ENCODE measurements at regions not wholly inside any gene's neighbourhood (a gene's known extent, or its start where the extent isn't known, plus 50 kb on each side); places are given as distances from the start of the nearest gene placed in this dataset.

DNA sequence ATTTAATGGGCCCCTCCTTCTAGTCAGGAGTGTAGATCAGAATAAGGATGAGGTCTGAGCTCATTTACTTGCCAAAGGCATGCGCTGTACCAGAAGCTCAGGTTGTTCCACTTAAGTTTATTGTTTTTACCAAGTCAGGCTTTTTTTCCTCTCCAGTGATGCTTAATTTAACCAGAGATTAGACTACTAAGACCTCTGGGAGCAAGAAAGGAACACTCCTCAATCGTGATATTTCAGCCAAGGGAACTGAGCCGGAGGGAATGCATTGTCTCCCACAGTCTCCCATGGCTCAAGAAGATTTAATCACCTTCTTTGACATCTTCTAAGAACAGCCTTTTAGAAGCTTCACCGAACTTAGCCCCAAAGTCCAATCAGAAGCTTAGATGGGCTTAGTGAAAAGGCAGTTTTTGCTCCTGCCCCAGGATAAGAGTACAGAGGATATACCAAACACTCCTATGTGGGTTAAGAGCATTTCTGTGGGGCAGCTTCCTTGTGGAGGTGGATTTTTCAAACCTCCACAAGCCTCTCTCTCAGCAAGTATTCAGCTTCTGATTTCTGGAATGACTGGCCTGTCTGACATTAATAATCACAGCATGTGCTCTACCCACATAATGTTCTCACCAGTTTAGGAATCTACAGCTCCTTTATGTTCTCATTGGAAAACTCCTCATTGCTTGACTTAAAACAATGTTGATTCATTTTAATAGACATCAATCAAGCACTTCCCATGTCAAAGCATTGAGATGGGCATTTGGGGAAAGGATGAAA lies 322.7 kb downstream of the SUCLA2 start:
- Histone ChIP-seq H3K9me3 (ENCODE audit: insufficient read depth, low read length) (no peaks in the 10 kb centered on the region), H3K27me3 (ENCODE audit: insufficient read depth, insufficient read length) (no peaks in the 10 kb centered on the region), H3K4me3 (ENCODE audit: insufficient read length, low read depth) (no peak overlapping the region), H3K36me3 (ENCODE audit: insufficient read depth, insufficient read length, low read length) (no peaks in the 10 kb centered on the region), H3K9ac (ENCODE audit: insufficient read length, low read depth) (no peak overlapping the region), H3K4me1 (ENCODE audit: insufficient read depth, insufficient read length) (no peaks in the 10 kb centered on the region)
- DNase-seq (ENCODE audit: low read depth, low spot score): no peak
- TF ChIP-seq YY1 (IDR thresholded peaks at IDR 0.05; ENCODE audit: insufficient read depth, insufficient read length) (no peak), ZNF274 (IDR thresholded peaks at IDR 0.05; ENCODE audit: low read depth, low read length) (no peak), SUZ12 (IDR thresholded peaks at IDR 0.05; ENCODE audit: extremely low read depth, insufficient read depth, insufficient read length) (no peak)

DNA sequence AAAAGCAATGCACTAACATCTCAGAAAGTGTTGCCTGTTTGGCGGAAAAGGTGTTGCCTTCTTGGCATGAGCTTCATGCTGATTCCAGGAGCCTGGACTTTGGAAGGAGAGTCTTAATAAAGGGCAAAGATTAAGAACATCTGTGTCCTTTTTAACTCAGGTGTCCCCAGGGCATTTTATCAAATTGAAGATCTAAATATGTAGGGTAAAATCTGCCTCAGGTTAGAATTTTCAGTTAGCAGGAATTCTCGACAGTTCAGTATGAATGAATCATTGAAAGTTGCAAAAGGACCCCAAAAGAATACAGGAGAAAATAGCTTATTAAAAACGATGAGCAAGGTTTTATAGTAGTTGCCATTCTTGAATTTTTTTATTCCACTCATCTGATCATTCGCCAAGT lies 325.2 kb downstream of the SUCLA2 start:
- H3K27me3 ChIP-seq (ENCODE audit: insufficient read depth, insufficient read length): no peaks in the 10 kb centered on the region
- H3K9ac ChIP-seq (ENCODE audit: insufficient read length, low read depth): no peak overlapping the region
- H3K36me3 ChIP-seq (ENCODE audit: insufficient read depth, insufficient read length, low read length): no peaks in the 10 kb centered on the region
- TF ChIP-seq YY1 (IDR thresholded peaks at IDR 0.05; ENCODE audit: insufficient read depth, insufficient read length): no peak
- TF ChIP-seq SUZ12 (IDR thresholded peaks at IDR 0.05; ENCODE audit: extremely low read depth, insufficient read depth, insufficient read length): no peak
- no peaks in the 10 kb centered on the region for H3K4me1 ChIP-seq (ENCODE audit: insufficient read depth, insufficient read length)
- no peak for DNase-seq (ENCODE audit: low read depth, low spot score)
- H3K4me3 ChIP-seq (ENCODE audit: insufficient read length, low read depth): no peak overlapping the region
- H3K9me3 ChIP-seq (ENCODE audit: insufficient read depth, low read length): no peaks in the 10 kb centered on the region

DNA sequence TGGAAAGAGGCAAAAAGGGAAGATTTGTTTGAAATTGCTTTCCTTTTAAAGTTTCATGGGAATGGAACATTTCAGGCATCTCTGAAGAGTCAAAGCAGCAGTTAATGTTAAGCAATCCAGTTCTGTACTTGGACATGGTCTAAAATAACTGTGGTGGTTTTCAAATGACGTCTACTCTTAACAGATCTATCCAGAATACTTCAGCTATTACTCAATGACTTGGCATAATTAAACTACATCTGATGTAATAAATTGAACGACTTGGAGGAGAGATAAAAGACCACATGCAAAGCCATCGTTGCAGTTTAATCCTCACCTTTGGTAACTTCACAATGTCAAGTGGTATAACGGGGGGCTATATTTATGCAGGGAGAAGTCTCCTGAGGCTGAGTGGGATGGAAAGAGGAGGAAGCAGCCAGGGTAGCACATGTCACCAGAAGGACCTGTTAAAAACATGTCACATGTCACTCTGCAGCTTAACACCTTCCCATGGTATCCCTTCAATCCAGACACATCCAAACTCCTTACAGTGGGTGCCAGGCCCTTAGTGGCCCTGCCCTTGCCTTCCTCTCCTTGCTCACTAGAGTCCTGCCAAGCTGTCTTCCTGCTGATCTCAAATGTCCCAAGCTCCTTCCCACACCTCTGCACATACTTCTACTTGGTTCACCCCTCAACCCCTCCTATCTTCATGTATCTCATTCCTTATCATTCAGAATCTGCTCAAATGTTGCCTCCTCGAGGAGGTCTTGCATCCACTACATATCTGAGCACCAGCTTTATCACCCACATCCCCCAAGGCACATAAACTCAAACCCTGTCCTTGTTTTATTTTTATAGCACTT lies 327.8 kb downstream of the SUCLA2 start:
- no peak for TF ChIP-seq YY1 (IDR thresholded peaks at IDR 0.05; ENCODE audit: insufficient read depth, insufficient read length)
- TF ChIP-seq ZNF274 (IDR thresholded peaks at IDR 0.05; ENCODE audit: low read depth, low read length): no peak
- TF ChIP-seq SUZ12 (IDR thresholded peaks at IDR 0.05; ENCODE audit: extremely low read depth, insufficient read depth, insufficient read length): no peak
- H3K27me3 ChIP-seq (ENCODE audit: insufficient read depth, insufficient read length): no peaks in the 10 kb centered on the region
- DNase-seq (ENCODE audit: low read depth, low spot score): no peak
- no peaks in the 10 kb centered on the region for H3K4me1 ChIP-seq (ENCODE audit: insufficient read depth, insufficient read length)
- H3K9ac ChIP-seq (ENCODE audit: insufficient read length, low read depth): no peak overlapping the region
- H3K36me3 ChIP-seq (ENCODE audit: insufficient read depth, insufficient read length, low read length): no peaks in the 10 kb centered on the region
- H3K4me3 ChIP-seq (ENCODE audit: insufficient read length, low read depth): no peak overlapping the region
- H3K9me3 ChIP-seq (ENCODE audit: insufficient read depth, low read length): no peaks in the 10 kb centered on the region

- Histone ChIP-seq H3K4me3 (ENCODE audit: insufficient read length, low read depth) (no peak overlapping the region), H3K36me3 (ENCODE audit: insufficient read depth, insufficient read length, low read length) (no peaks in the 10 kb centered on the region), H3K27me3 (ENCODE audit: insufficient read depth, insufficient read length) (no peaks in the 10 kb centered on the region), H3K4me1 (ENCODE audit: insufficient read depth, insufficient read length) (no peaks in the 10 kb centered on the region), H3K9ac (ENCODE audit: insufficient read length, low read depth) (no peak overlapping the region), H3K9me3 (ENCODE audit: insufficient read depth, low read length) (no peaks in the 10 kb centered on the region)
- no peak for DNase-seq (ENCODE audit: low read depth, low spot score)
- TF ChIP-seq ZNF274 (IDR thresholded peaks at IDR 0.05; ENCODE audit: low read depth, low read length) (no peak), SUZ12 (IDR thresholded peaks at IDR 0.05; ENCODE audit: extremely low read depth, insufficient read depth, insufficient read length) (no peak), YY1 (IDR thresholded peaks at IDR 0.05; ENCODE audit: insufficient read depth, insufficient read length) (no peak)
These were observed 328.6 kb downstream of the SUCLA2 start for GRCh38 chr13:47672245-47673008.

- no peaks in the 10 kb centered on the region for H3K4me1 ChIP-seq (ENCODE audit: insufficient read depth, insufficient read length)
- TF ChIP-seq ZNF274 (IDR thresholded peaks at IDR 0.05; ENCODE audit: low read depth, low read length) (no peak), YY1 (IDR thresholded peaks at IDR 0.05; ENCODE audit: insufficient read depth, insufficient read length) (no peak), SUZ12 (IDR thresholded peaks at IDR 0.05; ENCODE audit: extremely low read depth, insufficient read depth, insufficient read length) (no peak)
- H3K27me3 ChIP-seq (ENCODE audit: insufficient read depth, insufficient read length): no peaks in the 10 kb centered on the region
- no peak overlapping the region for H3K4me3 ChIP-seq (ENCODE audit: insufficient read length, low read depth)
- H3K36me3 ChIP-seq (ENCODE audit: insufficient read depth, insufficient read length, low read length): no peaks in the 10 kb centered on the region
- DNase-seq (ENCODE audit: low read depth, low spot score): no peak
- H3K9me3 ChIP-seq (ENCODE audit: insufficient read depth, low read length): no peaks in the 10 kb centered on the region
- no peak overlapping the region for H3K9ac ChIP-seq (ENCODE audit: insufficient read length, low read depth)
These were observed 329.3 kb downstream of the SUCLA2 start for GRCh38 chr13:47671776-47672175.

DNA sequence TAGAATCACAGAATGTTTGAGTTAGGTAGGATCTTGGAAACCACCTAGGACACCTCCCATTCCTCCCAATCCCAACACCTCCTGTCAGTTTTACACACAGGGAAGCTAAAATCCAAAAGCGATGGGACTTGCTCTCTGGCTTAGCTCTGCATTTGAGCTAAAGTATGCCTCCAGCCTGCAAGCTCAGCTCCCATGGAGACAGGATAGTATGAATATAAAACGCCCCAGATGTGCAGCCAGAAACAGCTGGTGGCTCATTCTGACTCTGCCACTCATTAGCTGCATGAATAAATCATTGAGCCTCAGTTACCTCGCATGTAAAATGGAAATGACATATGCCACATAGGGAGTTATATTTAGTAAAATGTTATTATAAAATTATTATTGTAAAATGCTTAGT lies 336.0 kb downstream of the SUCLA2 start:
- no peaks in the 10 kb centered on the region for H3K36me3 ChIP-seq (ENCODE audit: insufficient read depth, insufficient read length, low read length)
- no peaks in the 10 kb centered on the region for H3K4me1 ChIP-seq (ENCODE audit: insufficient read depth, insufficient read length)
- H3K9ac ChIP-seq (ENCODE audit: insufficient read length, low read depth): no peak overlapping the region
- TF ChIP-seq SUZ12 (IDR thresholded peaks at IDR 0.05; ENCODE audit: extremely low read depth, insufficient read depth, insufficient read length) (no peak), ZNF274 (IDR thresholded peaks at IDR 0.05; ENCODE audit: low read depth, low read length) (no peak), YY1 (IDR thresholded peaks at IDR 0.05; ENCODE audit: insufficient read depth, insufficient read length) (no peak)
- H3K27me3 ChIP-seq (ENCODE audit: insufficient read depth, insufficient read length): no peaks in the 10 kb centered on the region
- H3K9me3 ChIP-seq (ENCODE audit: insufficient read depth, low read length): no peaks in the 10 kb centered on the region
- no peak overlapping the region for H3K4me3 ChIP-seq (ENCODE audit: insufficient read length, low read depth)
- no peak for DNase-seq (ENCODE audit: low read depth, low spot score)
